ENCODE measurements at regions not wholly inside any gene's neighbourhood (a gene's known extent, or its start where the extent isn't known, plus 50 kb on each side); places are given as distances from the start of the nearest gene placed in this dataset.

- no TSS peak for BruUV-seq (replicated peaks)
- H3K79me2 ChIP-seq (ENCODE audit: control insufficient read depth, insufficient read depth, low read length) = no peaks in the 10 kb centered on the region
- CTCF ChIA-PET (ENCODE audit: low intra/inter-chr PET ratio) = no interaction called here
- in situ Hi-C loops (cut with MboI) = no loop called here
- H3K36me3 ChIP-seq (ENCODE audit: control insufficient read depth, insufficient read depth, low read length) = no peaks in the 10 kb centered on the region
- H3K4me2 ChIP-seq (ENCODE audit: insufficient read depth, low read length) = no peak overlapping the region
- WGBS (ENCODE audit: insufficient coverage, low coverage, missing lambda C conversion rate) = 7% methylated on average over 3 of the region's 3 CpGs
- H3K9me1 ChIP-seq (ENCODE audit: control insufficient read depth, insufficient read depth, low read length) = no peaks in the 10 kb centered on the region
- intact Hi-C loops (cut with micrococcal nuclease) = no loop called here
- TF ChIP-seq HNRNPK (IDR thresholded peaks at IDR 0.05; ENCODE audit: low read depth, low read length, poor library complexity, severe bottlenecking) (no peak), TBP (optimal IDR thresholded peaks at IDR 0.05; ENCODE audit: low read depth, low read length) (no peak), ATF7 (IDR thresholded peaks at IDR 0.05) (no peak), EWSR1 (IDR thresholded peaks at IDR 0.05; ENCODE audit: borderline replicate concordance, low read depth, partially characterized antibody) (no peak), NFXL1 (CRISPR knock-in tag; IDR thresholded peaks at IDR 0.05) (no peak), MAFF (IDR thresholded peaks at IDR 0.05; ENCODE audit: low read length) (no peak), NFYB (IDR thresholded peaks at IDR 0.05; ENCODE audit: extremely low read depth, insufficient read length) (no peak)
- TF ChIP-seq, protein P1, sequence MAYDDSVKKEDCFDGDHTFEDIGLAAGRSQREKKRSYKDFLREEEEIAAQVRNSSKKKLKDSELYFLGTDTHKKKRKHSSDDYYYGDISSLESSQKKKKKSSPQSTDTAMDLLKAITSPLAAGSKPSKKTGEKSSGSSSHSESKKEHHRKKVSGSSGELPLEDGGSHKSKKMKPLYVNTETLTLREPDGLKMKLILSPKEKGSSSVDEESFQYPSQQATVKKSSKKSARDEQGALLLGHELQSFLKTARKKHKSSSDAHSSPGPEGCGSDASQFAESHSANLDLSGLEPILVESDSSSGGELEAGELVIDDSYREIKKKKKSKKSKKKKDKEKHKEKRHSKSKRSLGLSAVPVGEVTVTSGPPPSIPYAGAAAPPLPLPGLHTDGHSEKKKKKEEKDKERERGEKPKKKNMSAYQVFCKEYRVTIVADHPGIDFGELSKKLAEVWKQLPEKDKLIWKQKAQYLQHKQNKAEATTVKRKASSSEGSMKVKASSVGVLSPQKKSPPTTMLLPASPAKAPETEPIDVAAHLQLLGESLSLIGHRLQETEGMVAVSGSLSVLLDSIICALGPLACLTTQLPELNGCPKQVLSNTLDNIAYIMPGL (CRISPR knock-in tag; IDR thresholded peaks at IDR 0.05) = no peak
- H3K9me3 ChIP-seq (replicated peaks; ENCODE audit: control insufficient read depth, insufficient read depth, low read depth, low read length) = no peaks in the 10 kb centered on the region
- H3K27ac ChIP-seq (ENCODE audit: extremely low read depth, low read depth, low read length) = no peak overlapping the region
- no peak overlapping the region for H3K9ac ChIP-seq (ENCODE audit: insufficient read depth in 1 of 2, low read depth in 2 of 2, low read length in 2 of 2)
- ATAC-seq (no peak), FAIRE-seq (no peak), DNase-seq (ENCODE audit: extremely low read depth in 1 of 4, low spot score in 3 of 4) (no peak)
- POLR2A ChIA-PET = no interaction called here
- no peak overlapping the region for H3K4me3 ChIP-seq
- no peak overlapping the region for H2AFZ ChIP-seq (ENCODE audit: low read depth, low read length)
- no peaks in the 10 kb centered on the region; a peak in 1 of 5 replicates for H3K4me1 ChIP-seq (replicated peaks in 1 of 2; ENCODE audit: control insufficient read depth in 2 of 2, insufficient read depth in 2 of 2, low read length in 2 of 2)
- no peaks in the 10 kb centered on the region for H4K20me1 ChIP-seq (replicated peaks; ENCODE audit: control insufficient read depth, insufficient read depth, low read length)
- H3K27me3 ChIP-seq (ENCODE audit: control insufficient read depth in 2 of 2, insufficient read depth in 2 of 2, low read length in 2 of 2) = no peaks in the 10 kb centered on the region
Observed at GRCh38 chr5:82723168-82723567, 354.0 kb downstream of the TMEM167A start.
